ENCODE measurements at regions not wholly inside any gene's neighbourhood (a gene's known extent, or its start where the extent isn't known, plus 50 kb on each side); places are given as distances from the start of the nearest gene placed in this dataset.

GRCh38 chr1:38527373-38527966 is 332.1 kb downstream of the RRAGC start:
- no peaks in the 10 kb centered on the region for H3K27me3 ChIP-seq (ENCODE audit: control insufficient read depth, insufficient read depth, low read length)
- H4K20me1 ChIP-seq (ENCODE audit: control insufficient read depth, extremely low read depth, insufficient read depth, low read length): no peaks in the 10 kb centered on the region
- DNase-seq (ENCODE audit: low read depth in 2 of 2): no peak
- no peak overlapping the region for H3K9ac ChIP-seq (ENCODE audit: insufficient read depth, low read length)
- no peaks in the 10 kb centered on the region for H3K79me2 ChIP-seq (ENCODE audit: control insufficient read depth, insufficient read depth, low read length)
- H3K4me1 ChIP-seq (ENCODE audit: control insufficient read depth, extremely low read depth, insufficient read depth, low read length): no peaks in the 10 kb centered on the region
- no peak overlapping the region for H2AFZ ChIP-seq (ENCODE audit: low read length)
- H3K4me2 ChIP-seq (ENCODE audit: extremely low read depth, insufficient read depth, low read length): no peak overlapping the region
- no peaks in the 10 kb centered on the region for H3K9me3 ChIP-seq (ENCODE audit: control insufficient read depth, insufficient read depth, low read depth, low read length)
- H3K27ac ChIP-seq (ENCODE audit: insufficient read depth, low read length): no peak overlapping the region
- no peaks in the 10 kb centered on the region for H3K36me3 ChIP-seq (ENCODE audit: control insufficient read depth, insufficient read depth, low read length)
- TF ChIP-seq EZH2 (IDR thresholded peaks at IDR 0.05; ENCODE audit: low read length, missing control alignments): no peak
- TF ChIP-seq CTCF (conservative IDR thresholded peaks at IDR 0.05 in 1 of 2, IDR thresholded peaks at IDR 0.05 in 1 of 2; ENCODE audit: low read depth in 1 of 2, low read length in 2 of 2): no peak
- H3K4me3 ChIP-seq (replicated peaks in 1 of 4; ENCODE audit: control extremely low read depth in 1 of 4, insufficient read depth in 1 of 4, low read depth in 3 of 4, low read length in 4 of 4): no peak overlapping the region

GRCh38 chr1:38526046-38526445 is 333.5 kb downstream of the RRAGC start:
- Histone ChIP-seq H3K4me3 (replicated peaks in 1 of 4; ENCODE audit: control extremely low read depth in 1 of 4, insufficient read depth in 1 of 4, low read depth in 3 of 4, low read length in 4 of 4) (no peak overlapping the region), H3K79me2 (ENCODE audit: control insufficient read depth, insufficient read depth, low read length) (no peaks in the 10 kb centered on the region), H4K20me1 (ENCODE audit: control insufficient read depth, extremely low read depth, insufficient read depth, low read length) (no peaks in the 10 kb centered on the region), H3K4me2 (ENCODE audit: extremely low read depth, insufficient read depth, low read length) (no peak overlapping the region), H3K4me1 (ENCODE audit: control insufficient read depth, extremely low read depth, insufficient read depth, low read length) (no peaks in the 10 kb centered on the region), H3K36me3 (ENCODE audit: control insufficient read depth, insufficient read depth, low read length) (no peaks in the 10 kb centered on the region), H3K9me3 (ENCODE audit: control insufficient read depth, insufficient read depth, low read depth, low read length) (no peaks in the 10 kb centered on the region), H3K9ac (ENCODE audit: insufficient read depth, low read length) (no peak overlapping the region), H2AFZ (ENCODE audit: low read length) (no peak overlapping the region), H3K27me3 (ENCODE audit: control insufficient read depth, insufficient read depth, low read length) (no peaks in the 10 kb centered on the region), H3K27ac (ENCODE audit: insufficient read depth, low read length) (no peak overlapping the region)
- DNase-seq (ENCODE audit: low read depth in 2 of 2): no peak
- TF ChIP-seq EZH2 (IDR thresholded peaks at IDR 0.05; ENCODE audit: low read length, missing control alignments) (no peak), CTCF (conservative IDR thresholded peaks at IDR 0.05 in 1 of 2, IDR thresholded peaks at IDR 0.05 in 1 of 2; ENCODE audit: low read depth in 1 of 2, low read length in 2 of 2) (no peak)

- Histone ChIP-seq H3K9me3 (ENCODE audit: control insufficient read depth, insufficient read depth, low read depth, low read length) (no peaks in the 10 kb centered on the region), H3K4me2 (ENCODE audit: extremely low read depth, insufficient read depth, low read length) (no peak overlapping the region), H3K36me3 (ENCODE audit: control insufficient read depth, insufficient read depth, low read length) (no peaks in the 10 kb centered on the region), H3K4me1 (ENCODE audit: control insufficient read depth, extremely low read depth, insufficient read depth, low read length) (no peaks in the 10 kb centered on the region), H3K79me2 (ENCODE audit: control insufficient read depth, insufficient read depth, low read length) (no peaks in the 10 kb centered on the region), H3K27ac (ENCODE audit: insufficient read depth, low read length) (no peak overlapping the region), H3K4me3 (replicated peaks in 1 of 4; ENCODE audit: control extremely low read depth in 1 of 4, insufficient read depth in 1 of 4, low read depth in 3 of 4, low read length in 4 of 4) (no peak overlapping the region), H3K27me3 (ENCODE audit: control insufficient read depth, insufficient read depth, low read length) (no peaks in the 10 kb centered on the region), H2AFZ (ENCODE audit: low read length) (no peak overlapping the region), H4K20me1 (ENCODE audit: control insufficient read depth, extremely low read depth, insufficient read depth, low read length) (no peaks in the 10 kb centered on the region), H3K9ac (ENCODE audit: insufficient read depth, low read length) (no peak overlapping the region)
- no peak for DNase-seq (ENCODE audit: low read depth in 2 of 2)
- TF ChIP-seq CTCF (conservative IDR thresholded peaks at IDR 0.05 in 1 of 2, IDR thresholded peaks at IDR 0.05 in 1 of 2; ENCODE audit: low read depth in 1 of 2, low read length in 2 of 2) (no peak), EZH2 (IDR thresholded peaks at IDR 0.05; ENCODE audit: low read length, missing control alignments) (no peak)
Observed at GRCh38 chr1:38525343-38526043, 334.1 kb downstream of the RRAGC start.

Data from fibroblast of lung (primary cell).